Mesenchymal stem cell (in vitro differentiated cells and primary cell): ENCODE measurements at regions not wholly inside any gene's neighbourhood (a gene's known extent, or its start where the extent isn't known, plus 50 kb on each side); places are given as distances from the start of the nearest gene placed in this dataset.

Experiments
- DNase-seq: peaks from one replicate; pipeline ENCODE4 v3.0.0-alpha.2; 2013
- H2AFZ ChIP-seq: one replicate; pipeline ENCODE4 v1.6.1; 2013; ENCODE audit warnings: low read depth, mild to moderate bottlenecking, control low read depth, inconsistent platforms, low read length, moderate library complexity
- H2AK5ac ChIP-seq: 2 replicates; pipeline ENCODE4 v1.6.1; 2013; ENCODE audit warnings: low read length, moderate library complexity, mild to moderate bottlenecking, inconsistent platforms; ENCODE audit not compliant: severe bottlenecking
- H2BK120ac ChIP-seq: one replicate; pipeline ENCODE4 v1.6.1; 2013; ENCODE audit warnings: low read depth, mild to moderate bottlenecking, inconsistent platforms, low read length, moderate library complexity
- H2BK12ac ChIP-seq, 2 experiments: one replicate each; pipeline ENCODE4 v1.6.1; 2013; ENCODE audit warnings: inconsistent platforms in 2 of 2, low read length in 2 of 2, mild to moderate bottlenecking in 2 of 2, moderate library complexity in 2 of 2, control low read depth in 1 of 2
- H2BK15ac ChIP-seq: one replicate; pipeline ENCODE4 v1.6.1; 2013; ENCODE audit warnings: mild to moderate bottlenecking, low read depth, inconsistent platforms; ENCODE audit not compliant: poor library complexity, severe bottlenecking
- H2BK5ac ChIP-seq: 2 replicates; pipeline ENCODE4 v1.6.1; 2013; ENCODE audit warnings: low read depth, mild to moderate bottlenecking, low read length, control low read depth, inconsistent platforms; ENCODE audit not compliant: poor library complexity, severe bottlenecking
- H3K14ac ChIP-seq, 2 experiments: one replicate each; pipeline ENCODE4 v1.6.1; 2013; ENCODE audit warnings: inconsistent platforms in 2 of 2, low read length in 2 of 2, control low read depth in 1 of 2, mild to moderate bottlenecking in 1 of 2, moderate library complexity in 1 of 2
- H3K18ac ChIP-seq, 2 experiments: one replicate each; pipeline ENCODE4 v1.6.1; 2013; ENCODE audit warnings: inconsistent platforms in 2 of 2, low read length in 2 of 2, control low read depth in 1 of 2, low read depth in 1 of 2, mild to moderate bottlenecking in 1 of 2
- H3K23ac ChIP-seq, 2 experiments: one replicate each; pipeline ENCODE4 v1.6.1; 2013; ENCODE audit warnings: inconsistent platforms in 2 of 2, low read length in 2 of 2, mild to moderate bottlenecking in 2 of 2, moderate library complexity in 2 of 2, control low read depth in 1 of 2
- H3K27ac ChIP-seq: 2 replicates; pipeline ENCODE4 v1.5.1; 2013; ENCODE audit warnings: mild to moderate bottlenecking, moderate library complexity, low read length, control low read depth, inconsistent platforms; ENCODE audit not compliant: poor library complexity, severe bottlenecking
- H3K27me3 ChIP-seq, 2 experiments: 2 replicates each; pipeline versions ENCODE4 v1.6.1 to v1.7.0; 2013; ENCODE audit warnings: low read length in 2 of 2, mild to moderate bottlenecking in 2 of 2, moderate library complexity in 2 of 2, control low read depth in 1 of 2, inconsistent platforms in 1 of 2; ENCODE audit not compliant: control insufficient read depth in 1 of 2, insufficient read depth in 1 of 2
- H3K36me3 ChIP-seq, 2 experiments: 2 replicates each; pipeline versions ENCODE4 v1.6.1 to v1.7.0; 2013; ENCODE audit warnings: low read length in 2 of 2, control low read depth in 1 of 2, inconsistent platforms in 1 of 2, low read depth in 1 of 2, mild to moderate bottlenecking in 1 of 2; ENCODE audit not compliant: insufficient read depth in 2 of 2, control insufficient read depth in 1 of 2
- H3K4ac ChIP-seq, 2 experiments: one replicate each; pipeline ENCODE4 v1.6.1; 2013; ENCODE audit warnings: inconsistent platforms in 2 of 2, low read length in 2 of 2, mild to moderate bottlenecking in 2 of 2, moderate library complexity in 2 of 2, control low read depth in 1 of 2, low read depth in 1 of 2
- H3K4me1 ChIP-seq: 2 replicates; pipeline ENCODE4 v1.6.1; 2013; ENCODE audit warnings: low read depth, low read length, control low read depth; ENCODE audit not compliant: control insufficient read depth, insufficient read depth
- H3K4me2 ChIP-seq: 2 replicates; pipeline ENCODE4 v1.6.1; 2013; ENCODE audit warnings: low read length, mild to moderate bottlenecking, inconsistent platforms; ENCODE audit not compliant: poor library complexity, severe bottlenecking
- H3K4me3 ChIP-seq, 2 experiments: 2 replicates each; pipeline versions ENCODE4 v1.5.1 to v1.7.0; 2013; ENCODE audit warnings: low read length in 2 of 2, mild to moderate bottlenecking in 2 of 2, control low read depth in 1 of 2, low read depth in 1 of 2; ENCODE audit not compliant: insufficient read depth in 1 of 2
- H3K79me1 ChIP-seq: replicated peaks from 2 replicates; pipeline ENCODE4 v1.6.1; 2013; ENCODE audit warnings: mild to moderate bottlenecking, control low read depth, low read length, inconsistent platforms; ENCODE audit not compliant: poor library complexity, severe bottlenecking
- H3K9ac ChIP-seq: 2 replicates; pipeline ENCODE4 v1.7.0; 2013; ENCODE audit warnings: mild to moderate bottlenecking, low read length, moderate library complexity
- H3K9me3 ChIP-seq: 2 replicates; pipeline ENCODE4 v1.7.0; 2013; ENCODE audit warnings: mild to moderate bottlenecking, low read length; ENCODE audit not compliant: control insufficient read depth
- H4K8ac ChIP-seq: one replicate; pipeline ENCODE4 v1.6.1; 2013; ENCODE audit warnings: inconsistent platforms, mild to moderate bottlenecking, low read length, moderate library complexity
- H4K91ac ChIP-seq: one replicate; pipeline ENCODE4 v1.6.1; 2013; ENCODE audit warnings: mild to moderate bottlenecking, low read length, inconsistent platforms
- WGBS: methylation state at CpG from one replicate; pipeline ENCODE4 v1.1.7; 2013; ENCODE audit warnings: mixed read lengths; 5-methylcytosine and 5-hydroxymethylcytosine counted together

DNA sequence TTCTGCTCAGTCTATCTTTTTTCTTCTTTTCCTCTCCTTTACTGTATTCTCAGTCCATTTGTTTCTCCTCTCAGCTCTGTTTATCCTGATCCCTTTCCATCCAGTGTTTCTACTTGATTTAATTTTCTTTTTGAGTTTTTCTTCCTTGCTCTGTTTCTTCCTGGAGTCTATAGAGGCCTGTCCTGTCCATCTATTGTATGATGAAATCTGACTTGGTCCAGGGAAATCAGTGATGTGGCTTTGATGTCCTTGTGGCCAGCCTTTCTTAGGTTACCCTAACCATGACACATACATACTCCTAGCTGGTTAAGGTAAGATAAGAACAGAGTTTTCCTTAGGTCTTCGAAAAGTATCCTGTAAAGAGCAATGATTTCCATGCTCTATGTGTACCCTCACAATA is 89.3 kb upstream of the LNX1 start:
- Histone ChIP-seq H2BK5ac (no peak overlapping the region), H3K9ac (no peak overlapping the region), H2BK120ac (no peak overlapping the region), H3K36me3 (no peaks in the 10 kb centered on the region), H2BK12ac (no peak overlapping the region), H3K23ac (no peak overlapping the region), H2BK15ac (no peak overlapping the region), H2AFZ (no peak overlapping the region), H3K4me3 (no peak overlapping the region), H3K79me1 (no peaks in the 10 kb centered on the region), H4K91ac (no peak overlapping the region), H3K18ac (no peak overlapping the region), H3K9me3 (peaks cover 3% of the 10 kb centered on the region), H3K4me1 (no peaks in the 10 kb centered on the region), H3K4ac (no peak overlapping the region), H3K14ac (no peak overlapping the region), H3K27ac (no peak overlapping the region), H4K8ac (no peak overlapping the region), H2AK5ac (no peak overlapping the region), H3K4me2 (no peak overlapping the region), H3K27me3 (no peaks in the 10 kb centered on the region)
- DNase-seq, result no peak
- 100% methylated on average over 1 of the region's 1 CpG for WGBS

DNA sequence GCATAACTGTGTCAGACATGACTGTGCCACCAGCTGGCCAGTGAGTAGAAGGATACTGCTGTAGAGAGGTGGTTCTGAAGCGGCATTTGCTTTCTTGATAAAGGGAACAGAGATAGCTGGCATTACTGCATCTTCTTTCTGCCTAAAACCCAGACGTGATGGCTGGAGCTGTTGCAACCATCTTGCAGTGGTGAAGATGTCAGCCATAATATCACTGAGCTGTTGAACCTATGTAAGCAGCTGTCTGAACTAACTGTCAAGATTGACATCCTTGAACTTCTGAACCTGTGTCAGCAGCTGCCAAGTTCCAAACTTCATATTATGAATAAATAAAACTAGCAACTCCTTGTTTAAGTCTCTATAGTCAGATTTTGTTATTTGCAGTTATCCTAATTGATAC is 88.9 kb upstream of the LNX1 start:
- Histone ChIP-seq H3K4me1 (no peaks in the 10 kb centered on the region), H3K27ac (no peak overlapping the region), H4K91ac (peak overlapping the region; percentile 34), H2BK12ac (peak overlapping the region; percentile 50 to 59), H3K18ac (peak overlapping the region in 1 of 2 experiments; percentile 28), H3K4me3 (no peak overlapping the region), H3K23ac (no peak overlapping the region), H2BK15ac (peak overlapping the region; percentile 74), H2BK120ac (no peak overlapping the region), H4K8ac (peak overlapping the region; percentile 7), H2AK5ac (no peak overlapping the region), H3K36me3 (no peaks in the 10 kb centered on the region), H3K4ac (no peak overlapping the region), H2AFZ (no peak overlapping the region), H3K9me3 (peaks cover 3% of the 10 kb centered on the region), H3K9ac (no peak overlapping the region), H3K79me1 (no peaks in the 10 kb centered on the region), H3K27me3 (no peaks in the 10 kb centered on the region), H3K4me2 (no peak overlapping the region), H2BK5ac (no peak overlapping the region), H3K14ac (no peak overlapping the region)
- WGBS, result 95% methylated on average over 2 of the region's 2 CpGs
- no peak for DNase-seq

GRCh38 chr4:53676402-53676871 is 85.2 kb upstream of the LNX1 start:
- Histone ChIP-seq H4K8ac (no peak overlapping the region), H3K79me1 (no peaks in the 10 kb centered on the region), H3K9ac (peak overlapping the region; percentile 36), H3K4ac (no peak overlapping the region), H3K4me2 (no peak overlapping the region), H3K18ac (no peak overlapping the region), H3K36me3 (no peaks in the 10 kb centered on the region), H3K4me1 (no peaks in the 10 kb centered on the region), H3K23ac (no peak overlapping the region), H4K91ac (no peak overlapping the region), H2AK5ac (no peak overlapping the region), H3K27me3 (no peaks in the 10 kb centered on the region), H2AFZ (no peak overlapping the region), H3K14ac (no peak overlapping the region), H3K4me3 (no peak overlapping the region), H2BK12ac (no peak overlapping the region), H3K9me3 (peaks cover 3% of the 10 kb centered on the region), H3K27ac (no peak overlapping the region), H2BK120ac (no peak overlapping the region), H2BK15ac (no peak overlapping the region), H2BK5ac (no peak overlapping the region)
- 89% methylated on average over 1 of the region's 1 CpG for WGBS
- peak; percentile 76 for DNase-seq

- 100% methylated on average over 2 of the region's 5 CpGs for WGBS
- H2AK5ac ChIP-seq, result no peak overlapping the region
- H3K4ac ChIP-seq, result no peak overlapping the region
- H3K4me2 ChIP-seq, result no peak overlapping the region
- no peak overlapping the region for H4K8ac ChIP-seq
- no peak for DNase-seq
- no peak overlapping the region for H3K4me3 ChIP-seq
- no peak overlapping the region for H2AFZ ChIP-seq
- H3K14ac ChIP-seq, result no peak overlapping the region
- no peaks in the 10 kb centered on the region for H3K27me3 ChIP-seq
- no peak overlapping the region for H2BK5ac ChIP-seq
- no peaks in the 10 kb centered on the region for H3K79me1 ChIP-seq
- no peak overlapping the region for H2BK120ac ChIP-seq
- no peak overlapping the region for H2BK15ac ChIP-seq
- no peak overlapping the region for H3K27ac ChIP-seq
- H3K36me3 ChIP-seq, result no peaks in the 10 kb centered on the region
- H2BK12ac ChIP-seq, result peak overlapping the region in 1 of 2 experiments; percentile 45
- no peaks in the 10 kb centered on the region for H3K9me3 ChIP-seq
- no peak overlapping the region for H3K9ac ChIP-seq
- H3K4me1 ChIP-seq, result no peaks in the 10 kb centered on the region
- H3K23ac ChIP-seq, result no peak overlapping the region
- no peak overlapping the region for H3K18ac ChIP-seq
- H4K91ac ChIP-seq, result no peak overlapping the region
Observed at GRCh38 chr4:53674903-53675302, 83.6 kb upstream of the LNX1 start.
